ENCODE measurements at regions not wholly inside any gene's neighbourhood (a gene's known extent, or its start where the extent isn't known, plus 50 kb on each side); places are given as distances from the start of the nearest gene placed in this dataset.

- Histone ChIP-seq H3K27ac (no peak overlapping the region), H3K9me3 (peaks cover 0 to 3% (median 0%) of the 10 kb centered on the region in 8 donors), H3K4me3 (no peak overlapping the region), H3K27me3 (replicated peaks in 1 of 7) (no peaks in the 10 kb centered on the region), H3K4me1 (no peaks in the 10 kb centered on the region), H3K36me3 (no peaks in the 10 kb centered on the region)
- 65 to 96% (median 80%) methylated on average over 1 of the region's 1 CpG for WGBS, 5 donors
- no peak for DNase-seq
- TF ChIP-seq CTCF (IDR thresholded peaks at IDR 0.05 in 8 of 11, conservative IDR thresholded peaks at IDR 0.05 in 3 of 11) (no peak), POLR2A (IDR thresholded peaks at IDR 0.05) (no peak), POLR2AphosphoS5 (IDR thresholded peaks at IDR 0.05) (no peak)
- intact Hi-C loops (cut with DNase I; ENCODE audit: low total_unique reads) = no loop called here
These were observed 148.3 kb upstream of the NRSN1 start for GRCh38 chr6:23977706-23978105.

GRCh38 chr6:23980965-23981364, 145.1 kb upstream of the NRSN1 start:
- no peaks in the 10 kb centered on the region for H3K4me1 ChIP-seq
- intact Hi-C loops (cut with DNase I; ENCODE audit: low total_unique reads) = no loop called here
- no peaks in the 10 kb centered on the region for H3K9me3 ChIP-seq
- H3K4me3 ChIP-seq = no peak overlapping the region
- TF ChIP-seq POLR2A (IDR thresholded peaks at IDR 0.05) (no peak), CTCF (IDR thresholded peaks at IDR 0.05 in 8 of 11, conservative IDR thresholded peaks at IDR 0.05 in 3 of 11) (no peak), POLR2AphosphoS5 (IDR thresholded peaks at IDR 0.05) (no peak)
- WGBS, 5 donors = 76 to 92% (median 84%) methylated on average over 1 of the region's 1 CpG
- DNase-seq = no peak
- no peaks in the 10 kb centered on the region for H3K36me3 ChIP-seq
- H3K27ac ChIP-seq = no peak overlapping the region
- H3K27me3 ChIP-seq (replicated peaks in 1 of 7) = no peaks in the 10 kb centered on the region

GRCh38 chr6:23981923-23982322, 144.1 kb upstream of the NRSN1 start:
- intact Hi-C loops (cut with DNase I; ENCODE audit: low total_unique reads) = no loop called here
- H3K27ac ChIP-seq = no peak overlapping the region
- no peak for DNase-seq
- H3K27me3 ChIP-seq (replicated peaks in 1 of 7) = no peaks in the 10 kb centered on the region
- H3K9me3 ChIP-seq = no peaks in the 10 kb centered on the region
- no peaks in the 10 kb centered on the region for H3K4me1 ChIP-seq
- no peaks in the 10 kb centered on the region for H3K36me3 ChIP-seq
- 73 to 97% (median 87%) methylated on average over 6 of the region's 6 CpGs for WGBS, 5 donors
- no peak for TF ChIP-seq POLR2AphosphoS5 (IDR thresholded peaks at IDR 0.05)
- no peak for TF ChIP-seq POLR2A (IDR thresholded peaks at IDR 0.05)
- no peak for TF ChIP-seq CTCF (IDR thresholded peaks at IDR 0.05 in 8 of 11, conservative IDR thresholded peaks at IDR 0.05 in 3 of 11)
- no peak overlapping the region for H3K4me3 ChIP-seq

GRCh38 chr6:23983735-23984134, 142.3 kb upstream of the NRSN1 start:
- Histone ChIP-seq H3K4me1 (no peaks in the 10 kb centered on the region), H3K27ac (no peak overlapping the region), H3K4me3 (no peak overlapping the region), H3K36me3 (no peaks in the 10 kb centered on the region), H3K9me3 (no peaks in the 10 kb centered on the region), H3K27me3 (replicated peaks in 1 of 7) (no peaks in the 10 kb centered on the region)
- DNase-seq = no peak
- intact Hi-C loops (cut with DNase I; ENCODE audit: low total_unique reads) = no loop called here
- 28 to 62% (median 61%) methylated on average over 2 of the region's 2 CpGs for WGBS, 5 donors
- TF ChIP-seq CTCF (IDR thresholded peaks at IDR 0.05 in 8 of 11, conservative IDR thresholded peaks at IDR 0.05 in 3 of 11) (no peak), POLR2AphosphoS5 (IDR thresholded peaks at IDR 0.05) (no peak), POLR2A (IDR thresholded peaks at IDR 0.05) (no peak)
